ENCODE measurements at regions not wholly inside any gene's neighbourhood (a gene's known extent, or its start where the extent isn't known, plus 50 kb on each side); places are given as distances from the start of the nearest gene placed in this dataset.

GRCh38 chr5:17690473-17690872, 56.2 kb downstream of the TAF11L14 start:
- Histone ChIP-seq H3K27me3 (ENCODE audit: control insufficient read depth, insufficient read depth, low read length) (no peaks in the 10 kb centered on the region), H3K9ac (ENCODE audit: low read depth, low read length) (no peak overlapping the region), H3K36me3 (ENCODE audit: control insufficient read depth, insufficient read depth, low read length) (no peaks in the 10 kb centered on the region), H3K27ac (ENCODE audit: low read depth, low read length) (no peak overlapping the region), H3K4me3 (ENCODE audit: low read depth, low read length) (no peak overlapping the region), H3K4me1 (ENCODE audit: control insufficient read depth, insufficient read depth, low read length) (no peaks in the 10 kb centered on the region), H3K9me3 (ENCODE audit: control insufficient read depth, insufficient read depth, low read length) (no peaks in the 10 kb centered on the region)

GRCh38 chr5:17691762-17692161, 57.5 kb downstream of the TAF11L14 start:
- no peak overlapping the region for H3K27ac ChIP-seq (ENCODE audit: low read depth, low read length)
- no peaks in the 10 kb centered on the region for H3K4me1 ChIP-seq (ENCODE audit: control insufficient read depth, insufficient read depth, low read length)
- no peak overlapping the region for H3K9ac ChIP-seq (ENCODE audit: low read depth, low read length)
- H3K9me3 ChIP-seq (ENCODE audit: control insufficient read depth, insufficient read depth, low read length) = no peaks in the 10 kb centered on the region
- no peaks in the 10 kb centered on the region for H3K36me3 ChIP-seq (ENCODE audit: control insufficient read depth, insufficient read depth, low read length)
- no peaks in the 10 kb centered on the region for H3K27me3 ChIP-seq (ENCODE audit: control insufficient read depth, insufficient read depth, low read length)
- H3K4me3 ChIP-seq (ENCODE audit: low read depth, low read length) = no peak overlapping the region

GRCh38 chr5:17694371-17694770, 60.1 kb downstream of the TAF11L14 start:
- H3K36me3 ChIP-seq (ENCODE audit: control insufficient read depth, insufficient read depth, low read length) = no peaks in the 10 kb centered on the region
- no peak overlapping the region for H3K27ac ChIP-seq (ENCODE audit: low read depth, low read length)
- H3K9me3 ChIP-seq (ENCODE audit: control insufficient read depth, insufficient read depth, low read length) = no peaks in the 10 kb centered on the region

GRCh38 chr5:17694914-17695313, 60.7 kb downstream of the TAF11L14 start:
- Histone ChIP-seq H3K36me3 (ENCODE audit: control insufficient read depth, insufficient read depth, low read length) (no peaks in the 10 kb centered on the region), H3K4me1 (ENCODE audit: control insufficient read depth, insufficient read depth, low read length) (no peaks in the 10 kb centered on the region), H3K9ac (ENCODE audit: low read depth, low read length) (no peak overlapping the region), H3K27ac (ENCODE audit: low read depth, low read length) (no peak overlapping the region), H3K27me3 (ENCODE audit: control insufficient read depth, insufficient read depth, low read length) (no peaks in the 10 kb centered on the region), H3K9me3 (ENCODE audit: control insufficient read depth, insufficient read depth, low read length) (no peaks in the 10 kb centered on the region), H3K4me3 (ENCODE audit: low read depth, low read length) (no peak overlapping the region)

More at GRCh38 chr5:17694371-17694770, 60.1 kb downstream of the TAF11L14 start:
- Histone ChIP-seq H3K9ac (ENCODE audit: low read depth, low read length) (no peak overlapping the region), H3K4me1 (ENCODE audit: control insufficient read depth, insufficient read depth, low read length) (no peaks in the 10 kb centered on the region), H3K27me3 (ENCODE audit: control insufficient read depth, insufficient read depth, low read length) (no peaks in the 10 kb centered on the region), H3K4me3 (ENCODE audit: low read depth, low read length) (no peak overlapping the region)

- Histone ChIP-seq H3K27me3 (ENCODE audit: control insufficient read depth, insufficient read depth, low read length) (no peaks in the 10 kb centered on the region), H3K36me3 (ENCODE audit: control insufficient read depth, insufficient read depth, low read length) (no peaks in the 10 kb centered on the region), H3K9ac (ENCODE audit: low read depth, low read length) (no peak overlapping the region), H3K4me3 (ENCODE audit: low read depth, low read length) (no peak overlapping the region), H3K9me3 (ENCODE audit: control insufficient read depth, insufficient read depth, low read length) (peaks cover 4% of the 10 kb centered on the region; the same call in 1 of the 2 replicates), H3K4me1 (ENCODE audit: control insufficient read depth, insufficient read depth, low read length) (no peaks in the 10 kb centered on the region), H3K27ac (ENCODE audit: low read depth, low read length) (no peak overlapping the region)
These were observed 62.4 kb downstream of the TAF11L14 start for GRCh38 chr5:17696627-17697026.

- Histone ChIP-seq H3K9me3 (ENCODE audit: control insufficient read depth, insufficient read depth, low read length) (peaks cover 7% of the 10 kb centered on the region; the same call in 1 of the 2 replicates), H3K4me1 (ENCODE audit: control insufficient read depth, insufficient read depth, low read length) (no peaks in the 10 kb centered on the region), H3K27ac (ENCODE audit: low read depth, low read length) (no peak overlapping the region), H3K9ac (ENCODE audit: low read depth, low read length) (no peak overlapping the region), H3K36me3 (ENCODE audit: control insufficient read depth, insufficient read depth, low read length) (no peaks in the 10 kb centered on the region), H3K4me3 (ENCODE audit: low read depth, low read length) (no peak overlapping the region), H3K27me3 (ENCODE audit: control insufficient read depth, insufficient read depth, low read length) (no peaks in the 10 kb centered on the region)
These were observed 63.4 kb downstream of the TAF11L14 start for GRCh38 chr5:17697671-17698070.

- no peaks in the 10 kb centered on the region for H3K27me3 ChIP-seq (ENCODE audit: control insufficient read depth, insufficient read depth, low read length)
- H3K4me3 ChIP-seq (ENCODE audit: low read depth, low read length) = no peak overlapping the region
- no peak overlapping the region for H3K9ac ChIP-seq (ENCODE audit: low read depth, low read length)
- H3K9me3 ChIP-seq (ENCODE audit: control insufficient read depth, insufficient read depth, low read length) = no peaks in the 10 kb centered on the region
- no peaks in the 10 kb centered on the region for H3K4me1 ChIP-seq (ENCODE audit: control insufficient read depth, insufficient read depth, low read length)
- H3K27ac ChIP-seq (ENCODE audit: low read depth, low read length) = no peak overlapping the region
- no peaks in the 10 kb centered on the region for H3K36me3 ChIP-seq (ENCODE audit: control insufficient read depth, insufficient read depth, low read length)
These were observed 74.9 kb downstream of the TAF11L14 start for GRCh38 chr5:17709011-17709710.

GRCh38 chr5:17713301-17713700, 79.0 kb downstream of the TAF11L14 start:
- no peak overlapping the region for H3K27ac ChIP-seq (ENCODE audit: low read depth, low read length)
- H3K9me3 ChIP-seq (ENCODE audit: control insufficient read depth, insufficient read depth, low read length) = no peaks in the 10 kb centered on the region

GRCh38 chr5:17714186-17714585, 79.9 kb downstream of the TAF11L14 start:
- H3K4me3 ChIP-seq (ENCODE audit: low read depth, low read length) = no peak overlapping the region
- no peaks in the 10 kb centered on the region for H3K36me3 ChIP-seq (ENCODE audit: control insufficient read depth, insufficient read depth, low read length)
- H3K27me3 ChIP-seq (ENCODE audit: control insufficient read depth, insufficient read depth, low read length) = no peaks in the 10 kb centered on the region
- H3K4me1 ChIP-seq (ENCODE audit: control insufficient read depth, insufficient read depth, low read length) = no peaks in the 10 kb centered on the region
- H3K27ac ChIP-seq (ENCODE audit: low read depth, low read length) = no peak overlapping the region
- H3K9ac ChIP-seq (ENCODE audit: low read depth, low read length) = no peak overlapping the region
- H3K9me3 ChIP-seq (ENCODE audit: control insufficient read depth, insufficient read depth, low read length) = no peaks in the 10 kb centered on the region

More at GRCh38 chr5:17713301-17713700, 79.0 kb downstream of the TAF11L14 start:
- Histone ChIP-seq H3K36me3 (ENCODE audit: control insufficient read depth, insufficient read depth, low read length) (no peaks in the 10 kb centered on the region), H3K4me3 (ENCODE audit: low read depth, low read length) (no peak overlapping the region), H3K4me1 (ENCODE audit: control insufficient read depth, insufficient read depth, low read length) (no peaks in the 10 kb centered on the region), H3K9ac (ENCODE audit: low read depth, low read length) (no peak overlapping the region), H3K27me3 (ENCODE audit: control insufficient read depth, insufficient read depth, low read length) (no peaks in the 10 kb centered on the region)

GRCh38 chr5:17719592-17719991, 85.3 kb downstream of the TAF11L14 start:
- H3K9me3 ChIP-seq (ENCODE audit: control insufficient read depth, insufficient read depth, low read length) = no peaks in the 10 kb centered on the region
- no peak overlapping the region for H3K9ac ChIP-seq (ENCODE audit: low read depth, low read length)
- H3K27ac ChIP-seq (ENCODE audit: low read depth, low read length) = no peak overlapping the region
- H3K27me3 ChIP-seq (ENCODE audit: control insufficient read depth, insufficient read depth, low read length) = no peaks in the 10 kb centered on the region
- no peaks in the 10 kb centered on the region for H3K36me3 ChIP-seq (ENCODE audit: control insufficient read depth, insufficient read depth, low read length)
- H3K4me3 ChIP-seq (ENCODE audit: low read depth, low read length) = no peak overlapping the region
- no peaks in the 10 kb centered on the region for H3K4me1 ChIP-seq (ENCODE audit: control insufficient read depth, insufficient read depth, low read length)

GRCh38 chr5:17720071-17720470, 85.8 kb downstream of the TAF11L14 start:
- H3K9ac ChIP-seq (ENCODE audit: low read depth, low read length) = no peak overlapping the region
- no peaks in the 10 kb centered on the region for H3K4me1 ChIP-seq (ENCODE audit: control insufficient read depth, insufficient read depth, low read length)
- H3K27me3 ChIP-seq (ENCODE audit: control insufficient read depth, insufficient read depth, low read length) = no peaks in the 10 kb centered on the region
- H3K36me3 ChIP-seq (ENCODE audit: control insufficient read depth, insufficient read depth, low read length) = no peaks in the 10 kb centered on the region
- H3K27ac ChIP-seq (ENCODE audit: low read depth, low read length) = no peak overlapping the region
- no peaks in the 10 kb centered on the region for H3K9me3 ChIP-seq (ENCODE audit: control insufficient read depth, insufficient read depth, low read length)
- no peak overlapping the region for H3K4me3 ChIP-seq (ENCODE audit: low read depth, low read length)
